Thyroid gland (tissue), 4 donors: ENCODE measurements at regions not wholly inside any gene's neighbourhood (a gene's known extent, or its start where the extent isn't known, plus 50 kb on each side); places are given as distances from the start of the nearest gene placed in this dataset.

Source experiments
- DNase-seq, 2 donors: peaks; one replicate each; pipeline ENCODE4 v3.0.0-alpha.2; 2019
- H3K27ac ChIP-seq, 3 donors: fragments of 200-600 bp; sonication (generic); 1 replicate in 2 of 3; 2 replicates in 1 of 3; pipeline ENCODE4 v1.5.1; 2016 to 2019; ENCODE audit warnings: mild to moderate bottlenecking in 1 of 3, moderate library complexity in 1 of 3
- H3K27me3 ChIP-seq: fragments of 200-600 bp; sonication (generic); one replicate; pipeline ENCODE4 v1.5.1; 2019
- H3K36me3 ChIP-seq, 2 donors: fragments of 200-600 bp; sonication (generic); one replicate each; pipeline ENCODE4 v1.5.1; 2016 to 2019
- H3K4me1 ChIP-seq, 2 donors: fragments of 200-600 bp; sonication (generic); one replicate each; pipeline ENCODE4 v1.5.1; 2017 to 2019
- H3K4me3 ChIP-seq, 3 donors: fragments of 200-600 bp; sonication (generic); replicated peaks in 1 of 3; 1 replicate in 2 of 3; 2 replicates in 1 of 3; pipeline ENCODE4 v1.5.1; 2016; ENCODE audit warnings: mild to moderate bottlenecking in 1 of 3
- H3K9me3 ChIP-seq: fragments of 200-600 bp; sonication (generic); one replicate; pipeline ENCODE4 v1.5.1; 2017
- POLR2A ChIP-seq, 2 donors: fragments of 450-650 bp; IDR thresholded peaks; one replicate each; pipeline ENCODE4 v1.6.1; 2017; ENCODE audit warnings: antibody characterized with exemption in 2 of 2, mild to moderate bottlenecking in 2 of 2, moderate library complexity in 1 of 2
- WGBS, 2 donors: methylation state at CpG; one replicate each; pipeline ENCODE4 v1.1.5; 2017; 5-methylcytosine and 5-hydroxymethylcytosine counted together
- intact Hi-C: fragments of 100-400 bp; cut with DNase I; formaldehyde crosslinking; loops from one replicate; pipeline ENCODE4 v1.15.1; 2023
- TF ChIP-seq, protein P1 (sequence below), 6 experiments: fragments of 200-600 bp in 3 of 6; fragments of 450-650 bp in 3 of 6; sonication (generic) in 3 of 6; IDR thresholded peaks; one replicate each; pipeline ENCODE4 v1.5.1; 2016 to 2019; ENCODE audit warnings: antibody characterized with exemption in 6 of 6, mild to moderate bottlenecking in 2 of 6, inconsistent platforms in 1 of 6, moderate library complexity in 1 of 6

DNA sequence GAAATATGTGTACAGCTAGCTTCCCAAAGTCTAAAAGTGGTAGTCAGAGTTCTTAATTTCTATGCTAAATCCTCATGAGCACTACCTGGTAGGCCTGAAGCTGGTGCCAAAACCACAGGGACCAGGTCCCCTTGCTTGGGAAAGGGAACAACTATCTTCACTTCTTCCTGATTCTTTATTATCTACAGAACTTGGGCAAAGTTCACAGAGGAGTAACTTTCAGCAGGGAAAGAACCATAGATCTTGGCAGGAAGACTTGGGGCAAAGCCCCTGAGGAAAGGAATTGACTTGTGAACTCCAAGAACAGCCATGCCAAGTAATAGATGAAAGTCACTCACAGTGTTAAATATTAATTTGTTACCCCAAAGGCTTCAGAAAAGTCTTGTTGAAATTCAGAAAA is 193.0 kb downstream of the ZC3H11B start:
- DNase-seq, result no peak
- H3K4me3 ChIP-seq, result no peak overlapping the region
- H3K9me3 ChIP-seq, result no peaks in the 10 kb centered on the region
- no peaks in the 10 kb centered on the region for H3K27me3 ChIP-seq
- intact Hi-C loops, result loop anchor here (5.0 kb wide), 1 partner anchor 1093 kb away; no protein-coding TSS in a partner anchor
- no peaks in the 10 kb centered on the region for H3K36me3 ChIP-seq
- TF ChIP-seq, protein P1, sequence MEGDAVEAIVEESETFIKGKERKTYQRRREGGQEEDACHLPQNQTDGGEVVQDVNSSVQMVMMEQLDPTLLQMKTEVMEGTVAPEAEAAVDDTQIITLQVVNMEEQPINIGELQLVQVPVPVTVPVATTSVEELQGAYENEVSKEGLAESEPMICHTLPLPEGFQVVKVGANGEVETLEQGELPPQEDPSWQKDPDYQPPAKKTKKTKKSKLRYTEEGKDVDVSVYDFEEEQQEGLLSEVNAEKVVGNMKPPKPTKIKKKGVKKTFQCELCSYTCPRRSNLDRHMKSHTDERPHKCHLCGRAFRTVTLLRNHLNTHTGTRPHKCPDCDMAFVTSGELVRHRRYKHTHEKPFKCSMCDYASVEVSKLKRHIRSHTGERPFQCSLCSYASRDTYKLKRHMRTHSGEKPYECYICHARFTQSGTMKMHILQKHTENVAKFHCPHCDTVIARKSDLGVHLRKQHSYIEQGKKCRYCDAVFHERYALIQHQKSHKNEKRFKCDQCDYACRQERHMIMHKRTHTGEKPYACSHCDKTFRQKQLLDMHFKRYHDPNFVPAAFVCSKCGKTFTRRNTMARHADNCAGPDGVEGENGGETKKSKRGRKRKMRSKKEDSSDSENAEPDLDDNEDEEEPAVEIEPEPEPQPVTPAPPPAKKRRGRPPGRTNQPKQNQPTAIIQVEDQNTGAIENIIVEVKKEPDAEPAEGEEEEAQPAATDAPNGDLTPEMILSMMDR (IDR thresholded peaks at IDR 0.05), result no peak
- no peak for TF ChIP-seq POLR2A (IDR thresholded peaks at IDR 0.05)
- H3K27ac ChIP-seq, result no peak overlapping the region
- no peaks in the 10 kb centered on the region for H3K4me1 ChIP-seq

DNA sequence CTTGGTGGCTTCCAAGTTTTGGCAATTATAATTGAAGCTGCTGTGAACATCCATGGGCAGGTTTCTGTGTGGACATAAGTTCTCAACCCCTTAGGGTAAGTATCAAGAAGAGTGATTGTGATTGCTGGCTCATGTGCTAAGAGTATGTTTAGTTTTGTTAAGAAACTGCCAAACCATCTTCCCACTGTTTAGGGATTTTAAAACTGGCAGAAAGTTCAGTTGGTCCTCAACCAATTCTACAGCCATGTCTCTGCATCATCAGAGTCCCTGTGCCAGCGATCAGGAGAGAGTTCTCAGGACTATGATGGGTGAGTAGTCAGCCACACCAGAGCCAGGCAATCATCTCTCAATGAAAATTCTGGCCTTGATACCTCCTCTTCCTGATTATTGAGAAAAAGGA is 193.8 kb downstream of the ZC3H11B start:
- intact Hi-C loops, result loop anchor here (5.0 kb wide), 1 partner anchor 1092 kb away; no protein-coding TSS in a partner anchor

DNA sequence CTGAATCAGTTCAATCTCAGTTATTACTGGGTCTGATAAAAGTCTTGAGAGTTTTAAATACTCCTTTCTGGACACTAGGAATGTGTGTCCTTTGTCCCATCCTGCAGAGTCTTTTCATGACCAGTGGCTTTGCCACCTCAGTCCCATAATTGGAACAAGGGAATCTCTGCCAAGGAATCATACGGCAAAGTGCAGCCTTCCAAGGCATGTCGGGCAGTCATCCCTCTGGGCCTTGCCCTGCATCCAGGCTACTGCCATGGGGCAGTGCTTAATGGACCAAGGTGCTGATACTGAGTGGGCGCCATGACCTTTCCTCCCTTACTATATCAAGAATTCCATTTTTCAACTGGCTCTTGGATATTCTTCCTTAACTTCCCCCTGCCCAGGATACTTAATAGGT is 195.3 kb downstream of the ZC3H11B start:
- TF ChIP-seq POLR2A (IDR thresholded peaks at IDR 0.05), result no peak
- TF ChIP-seq, protein P1 (IDR thresholded peaks at IDR 0.05), result no peak
- intact Hi-C loops, result loop anchor here (5.0 kb wide), 1 partner anchor 1090 kb away; no protein-coding TSS in a partner anchor
- 89 to 100% methylated on average over 3 of the region's 3 CpGs for WGBS, 2 donors
- H3K27ac ChIP-seq, result no peak overlapping the region
- H3K4me3 ChIP-seq, result no peak overlapping the region
- no peak for DNase-seq
- H3K27me3 ChIP-seq, result no peaks in the 10 kb centered on the region
- no peaks in the 10 kb centered on the region for H3K36me3 ChIP-seq
- H3K9me3 ChIP-seq, result no peaks in the 10 kb centered on the region
- H3K4me1 ChIP-seq, result no peaks in the 10 kb centered on the region

More for the DNA sequence above, 193.8 kb downstream of the ZC3H11B start:
- 60 to 80% methylated on average over 1 of the region's 1 CpG for WGBS, 2 donors
- Histone ChIP-seq H3K36me3 (no peaks in the 10 kb centered on the region), H3K9me3 (no peaks in the 10 kb centered on the region), H3K4me3 (no peak overlapping the region), H3K4me1 (no peaks in the 10 kb centered on the region), H3K27me3 (no peaks in the 10 kb centered on the region), H3K27ac (no peak overlapping the region)
- no peak for DNase-seq
- TF ChIP-seq POLR2A (IDR thresholded peaks at IDR 0.05), result no peak
- TF ChIP-seq, protein P1 (IDR thresholded peaks at IDR 0.05), result no peak

DNA sequence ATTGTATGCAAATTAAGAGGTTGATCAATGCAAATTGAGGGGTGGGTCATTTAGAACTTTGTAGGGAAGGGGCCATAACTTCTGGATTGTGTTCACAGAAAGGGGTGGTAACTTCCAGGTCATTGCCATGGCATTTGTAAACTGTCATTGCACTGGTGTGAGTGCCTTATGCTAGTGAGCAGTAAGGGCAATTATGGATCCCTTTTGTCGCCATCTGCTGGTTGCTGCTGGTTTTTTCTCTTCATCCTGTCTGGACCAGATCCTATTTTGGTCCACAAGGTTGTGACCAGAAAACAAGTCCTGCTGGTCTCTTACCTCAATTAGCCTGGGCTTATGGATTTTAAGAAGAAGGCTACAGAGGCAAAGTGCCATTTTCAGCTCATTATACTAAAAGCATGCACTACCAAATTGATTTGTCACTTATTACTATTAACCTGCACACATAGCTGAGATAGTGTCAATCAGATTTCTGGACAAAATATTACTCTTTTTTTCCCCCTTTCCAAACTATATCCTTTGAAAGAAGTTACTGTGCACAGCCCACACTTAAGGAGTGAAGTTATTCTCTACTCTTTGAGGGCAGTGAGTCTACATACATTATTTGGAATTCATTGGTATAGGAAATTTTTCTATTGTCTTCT is 196.2 kb downstream of the ZC3H11B start:
- WGBS, 2 donors, result 18 to 38% methylated on average over 1 of the region's 1 CpG
- Histone ChIP-seq H3K9me3 (no peaks in the 10 kb centered on the region), H3K27ac (no peak overlapping the region), H3K27me3 (no peaks in the 10 kb centered on the region), H3K36me3 (no peaks in the 10 kb centered on the region), H3K4me3 (no peak overlapping the region), H3K4me1 (no peaks in the 10 kb centered on the region)
- intact Hi-C loops, result loop anchor here (5.0 kb wide), 1 partner anchor 1089 kb away; no protein-coding TSS in a partner anchor
- peak; percentile 58 to 67 for DNase-seq
- TF ChIP-seq, protein P1 (IDR thresholded peaks at IDR 0.05), result peak in 5 of 6 experiments; percentile 22 to 77 (median 48)
- TF ChIP-seq POLR2A (IDR thresholded peaks at IDR 0.05), result no peak

GRCh38 chr1:219415915-219416314 is 197.0 kb downstream of the ZC3H11B start:
- H3K4me3 ChIP-seq, result no peak overlapping the region
- H3K27me3 ChIP-seq, result no peaks in the 10 kb centered on the region
- DNase-seq, result no peak
- H3K4me1 ChIP-seq, result no peaks in the 10 kb centered on the region
- H3K36me3 ChIP-seq, result no peaks in the 10 kb centered on the region
- 91 to 99% methylated on average over 2 of the region's 2 CpGs for WGBS, 2 donors
- TF ChIP-seq, protein P1 (IDR thresholded peaks at IDR 0.05), result no peak
- no peak for TF ChIP-seq POLR2A (IDR thresholded peaks at IDR 0.05)
- intact Hi-C loops, result loop anchor here (5.0 kb wide), 1 partner anchor 1089 kb away; no protein-coding TSS in a partner anchor
- no peak overlapping the region for H3K27ac ChIP-seq
- H3K9me3 ChIP-seq, result no peaks in the 10 kb centered on the region
